IgD-negative memory B cell (primary cell): ENCODE measurements at regions not wholly inside any gene's neighbourhood (a gene's known extent, or its start where the extent isn't known, plus 50 kb on each side); places are given as distances from the start of the nearest gene placed in this dataset.
A peak's percentile ranks its signal among the peaks of the same experiment; 100 is the strongest.

ENCODE experiments used
- H3K27ac Mint-ChIP-seq, 3 donors: one replicate each; pipeline ENCODE4 v1.8.0; 2020 to 2022; ENCODE audit warnings: mild to moderate bottlenecking in 3 of 3, mixed read lengths in 3 of 3, moderate library complexity in 1 of 3
- H3K27me3 Mint-ChIP-seq: one replicate; pipeline ENCODE4 v1.8.0; 2021; ENCODE audit warnings: mixed read lengths
- H3K36me3 Mint-ChIP-seq: one replicate; pipeline ENCODE4 v1.8.0; 2020; ENCODE audit warnings: mild to moderate bottlenecking, mixed read lengths
- H3K4me1 Mint-ChIP-seq, 3 donors: one replicate each; pipeline ENCODE4 v1.8.0; 2020 to 2022; ENCODE audit warnings: mixed read lengths in 3 of 3, mild to moderate bottlenecking in 1 of 3
- H3K4me3 Mint-ChIP-seq, 4 donors: one replicate each; pipeline ENCODE4 v1.8.0; 2020 to 2022; ENCODE audit warnings: mild to moderate bottlenecking in 4 of 4, mixed read lengths in 4 of 4, moderate library complexity in 3 of 4
- H3K9me3 Mint-ChIP-seq, 3 donors: one replicate each; pipeline ENCODE4 v1.8.0; 2020 to 2021; ENCODE audit warnings: mixed read lengths in 3 of 3, mild to moderate bottlenecking in 1 of 3

GRCh38 chr4:60315586-60315985 is 884.5 kb upstream of the ADGRL3 start:
- Mint-ChIP-seq H3K36me3 (peaks cover 2% of the 10 kb centered on the region), H3K4me3 (no peak overlapping the region), H3K27ac (no peak overlapping the region), H3K4me1 (no peaks in the 10 kb centered on the region), H3K9me3 (peaks cover 0 to 13% (median 2%) of the 10 kb centered on the region in 3 donors), H3K27me3 (no peaks in the 10 kb centered on the region)

DNA sequence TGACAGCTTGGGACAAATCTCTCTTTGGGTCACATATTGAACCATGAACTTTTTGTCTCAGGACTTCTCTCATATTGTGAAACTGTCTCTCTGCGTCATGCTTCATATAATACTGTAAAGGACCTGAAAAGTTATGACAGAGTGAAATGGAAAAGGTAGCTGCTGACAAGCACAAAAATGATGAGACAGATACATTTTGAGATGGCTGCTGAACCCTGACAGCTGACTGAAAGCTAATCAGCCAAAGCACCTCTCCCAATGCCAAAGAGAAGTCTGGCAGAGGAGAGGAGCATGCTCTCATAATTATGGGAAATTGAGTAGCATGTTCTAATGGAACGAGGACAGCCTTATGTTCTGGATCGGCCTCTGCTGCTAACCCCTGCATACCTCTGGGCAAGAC is 873.4 kb upstream of the ADGRL3 start:
- H3K4me3 Mint-ChIP-seq, result no peak overlapping the region
- no peak overlapping the region for H3K27ac Mint-ChIP-seq
- H3K4me1 Mint-ChIP-seq, result no peaks in the 10 kb centered on the region
- H3K36me3 Mint-ChIP-seq, result no peaks in the 10 kb centered on the region
- no peaks in the 10 kb centered on the region for H3K27me3 Mint-ChIP-seq
- H3K9me3 Mint-ChIP-seq, result peaks cover 0 to 6% (median 2%) of the 10 kb centered on the region in 3 donors

DNA sequence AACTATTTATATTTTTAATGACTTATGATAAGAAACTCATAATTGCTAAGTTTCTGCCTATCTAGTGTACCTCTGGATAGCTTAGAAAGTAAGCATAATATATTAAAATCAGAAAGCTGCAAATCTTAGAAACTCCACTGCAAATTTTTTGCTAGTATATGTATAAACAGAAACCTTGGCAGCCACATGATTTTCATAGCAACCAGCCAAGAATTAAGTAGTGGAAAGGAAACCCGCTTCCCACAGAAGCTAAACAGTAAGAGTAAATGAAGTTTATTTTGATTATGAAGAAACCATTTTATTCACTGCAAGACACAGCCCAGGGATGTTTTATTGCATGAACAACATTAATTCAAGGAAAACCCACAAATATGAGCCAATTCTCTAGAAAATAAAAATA is 872.5 kb upstream of the ADGRL3 start:
- Mint-ChIP-seq H3K9me3 (peaks cover 0 to under 1% (median 0%) of the 10 kb centered on the region in 3 donors), H3K4me1 (no peaks in the 10 kb centered on the region), H3K36me3 (no peaks in the 10 kb centered on the region), H3K27ac (no peak overlapping the region), H3K4me3 (no peak overlapping the region), H3K27me3 (no peaks in the 10 kb centered on the region)

GRCh38 chr4:60344908-60345307 is 855.2 kb upstream of the ADGRL3 start:
- no peaks in the 10 kb centered on the region for H3K27me3 Mint-ChIP-seq
- H3K4me3 Mint-ChIP-seq, result no peak overlapping the region
- no peaks in the 10 kb centered on the region for H3K4me1 Mint-ChIP-seq
- H3K27ac Mint-ChIP-seq, result no peak overlapping the region
- H3K9me3 Mint-ChIP-seq, result peaks cover 0 to 3% (median 2%) of the 10 kb centered on the region in 3 donors
- no peaks in the 10 kb centered on the region for H3K36me3 Mint-ChIP-seq

DNA sequence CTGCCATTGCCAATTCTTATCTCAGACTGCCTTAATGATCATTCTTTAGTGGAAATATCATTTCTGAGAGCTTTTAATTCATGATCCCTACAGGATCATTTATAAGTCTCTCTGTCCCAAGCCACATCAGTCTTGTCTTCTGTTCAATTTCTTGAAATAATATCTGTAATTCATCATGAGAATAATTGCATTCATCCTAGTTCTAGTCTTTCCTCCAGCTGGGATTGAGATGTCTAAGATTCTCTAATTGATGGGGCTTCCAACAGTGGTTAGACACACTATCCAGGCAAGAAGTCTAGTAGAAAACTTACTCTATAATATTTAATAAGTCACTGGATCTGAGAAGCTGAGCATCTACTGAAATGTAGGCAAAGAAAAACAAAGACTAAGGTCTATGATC is 854.7 kb upstream of the ADGRL3 start:
- no peaks in the 10 kb centered on the region for H3K4me1 Mint-ChIP-seq
- no peak overlapping the region for H3K4me3 Mint-ChIP-seq
- no peak overlapping the region for H3K27ac Mint-ChIP-seq
- peaks cover 0 to 3% (median 2%) of the 10 kb centered on the region in 3 donors for H3K9me3 Mint-ChIP-seq
- H3K27me3 Mint-ChIP-seq, result no peaks in the 10 kb centered on the region
- no peaks in the 10 kb centered on the region for H3K36me3 Mint-ChIP-seq

DNA sequence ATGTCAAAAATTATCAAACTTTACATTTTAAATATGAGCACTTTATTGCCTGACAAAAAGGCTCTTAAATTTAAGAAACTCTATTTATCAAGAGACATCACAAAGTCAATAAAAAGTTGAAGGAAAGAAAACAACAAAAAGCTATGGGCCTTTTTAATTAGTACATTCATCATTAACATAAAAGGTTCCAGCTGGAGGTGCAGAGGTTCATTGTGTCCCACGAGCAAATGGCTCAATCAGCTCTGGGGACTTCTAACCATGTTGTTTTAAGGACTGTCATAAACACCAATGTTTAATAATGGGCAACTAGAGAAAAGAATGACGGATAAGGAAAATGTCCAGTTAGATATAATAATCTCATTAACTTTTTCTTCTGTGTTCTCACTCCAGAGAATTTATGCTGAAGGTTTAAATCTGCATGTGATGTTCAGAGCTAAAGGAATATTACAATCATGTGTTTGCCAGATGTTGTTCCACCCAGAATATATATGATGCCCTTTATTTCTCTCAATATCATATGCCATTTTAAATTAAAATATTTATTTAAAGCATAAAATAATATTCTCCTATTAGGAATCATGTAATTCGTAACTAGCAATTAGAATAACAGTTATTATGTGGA is 840.3 kb upstream of the ADGRL3 start:
- Mint-ChIP-seq H3K9me3 (peaks cover 0 to 10% (median 2%) of the 10 kb centered on the region in 3 donors), H3K27me3 (no peaks in the 10 kb centered on the region), H3K4me1 (no peaks in the 10 kb centered on the region), H3K27ac (no peak overlapping the region), H3K4me3 (no peak overlapping the region), H3K36me3 (no peaks in the 10 kb centered on the region)

DNA sequence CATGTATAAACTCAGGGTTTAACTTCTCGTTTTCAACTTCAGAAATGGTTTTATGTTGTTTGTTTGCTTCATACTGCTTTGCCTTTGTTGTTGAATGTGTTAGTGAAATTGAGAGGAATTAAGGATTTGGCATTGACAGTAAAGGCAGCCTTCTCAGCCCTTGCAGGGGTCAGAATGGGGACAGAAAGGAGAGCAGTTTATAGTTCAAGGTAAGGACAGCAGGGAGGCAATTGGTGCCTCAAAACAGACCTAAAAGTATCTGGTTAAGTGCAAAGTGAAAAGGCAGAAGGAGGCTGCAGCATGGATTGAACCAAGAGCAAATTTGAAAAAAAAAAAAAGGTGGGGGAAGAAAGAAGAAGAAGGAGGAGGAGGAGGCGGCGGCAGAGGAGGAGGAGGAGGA is 835.0 kb upstream of the ADGRL3 start:
- peaks cover 2 to 13% (median 3%) of the 10 kb centered on the region in 3 donors for H3K9me3 Mint-ChIP-seq
- no peak overlapping the region for H3K27ac Mint-ChIP-seq
- H3K4me1 Mint-ChIP-seq, result no peaks in the 10 kb centered on the region
- H3K27me3 Mint-ChIP-seq, result no peaks in the 10 kb centered on the region
- H3K36me3 Mint-ChIP-seq, result no peaks in the 10 kb centered on the region
- peak overlapping the region in 1 of 4 donors; percentile 25 for H3K4me3 Mint-ChIP-seq

DNA sequence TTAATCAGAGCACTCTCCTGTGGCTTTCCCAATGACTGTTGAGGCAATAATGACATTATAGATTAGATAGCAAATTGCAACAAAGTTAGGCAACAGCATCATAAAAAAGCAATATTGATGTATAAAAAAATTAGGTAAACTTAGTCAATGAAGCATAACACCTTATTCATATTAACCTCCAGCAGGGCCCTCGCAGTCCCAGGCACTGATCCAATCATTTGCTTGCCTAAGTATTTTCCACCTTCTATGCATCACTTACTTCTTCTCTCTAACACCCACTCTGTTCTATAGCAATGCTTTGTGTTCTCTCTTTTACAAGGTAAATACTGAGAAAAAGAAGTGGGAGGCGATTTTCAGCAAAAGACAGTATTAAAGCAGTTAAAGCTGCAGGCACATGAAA is 833.5 kb upstream of the ADGRL3 start:
- Mint-ChIP-seq H3K27me3 (no peaks in the 10 kb centered on the region), H3K36me3 (no peaks in the 10 kb centered on the region), H3K9me3 (peaks cover 2 to 7% (median 3%) of the 10 kb centered on the region in 3 donors), H3K27ac (no peak overlapping the region), H3K4me1 (no peaks in the 10 kb centered on the region), H3K4me3 (no peak overlapping the region)

GRCh38 chr4:60368986-60369385 is 831.1 kb upstream of the ADGRL3 start:
- H3K36me3 Mint-ChIP-seq, result no peaks in the 10 kb centered on the region
- H3K27ac Mint-ChIP-seq, result no peak overlapping the region
- H3K9me3 Mint-ChIP-seq, result peaks cover 2 to 12% (median 8%) of the 10 kb centered on the region in 3 donors
- no peaks in the 10 kb centered on the region for H3K4me1 Mint-ChIP-seq
- no peak overlapping the region for H3K4me3 Mint-ChIP-seq
- H3K27me3 Mint-ChIP-seq, result no peaks in the 10 kb centered on the region

DNA sequence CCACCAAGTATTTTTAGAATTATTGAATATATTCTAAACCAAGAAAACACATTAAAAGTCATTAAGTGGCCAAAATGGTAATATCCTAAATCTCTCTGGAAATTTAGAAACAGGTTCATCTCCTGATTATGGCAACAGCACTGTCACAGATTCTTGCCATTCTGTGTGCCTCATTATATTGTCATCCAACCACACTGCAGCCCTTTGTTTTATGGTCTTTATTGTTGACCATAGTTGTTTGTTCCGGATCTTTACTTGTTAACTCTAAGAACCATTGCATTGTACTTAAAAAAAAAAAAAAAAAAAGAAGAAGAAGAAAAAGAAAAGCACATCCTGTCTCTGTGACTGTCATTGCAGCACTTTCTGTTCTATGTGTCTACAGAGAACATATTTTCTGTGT is 822.1 kb upstream of the ADGRL3 start:
- Mint-ChIP-seq H3K27me3 (no peaks in the 10 kb centered on the region), H3K4me1 (no peaks in the 10 kb centered on the region), H3K9me3 (peaks cover 2 to 9% (median 7%) of the 10 kb centered on the region in 3 donors), H3K4me3 (no peak overlapping the region), H3K36me3 (no peaks in the 10 kb centered on the region), H3K27ac (no peak overlapping the region)

DNA sequence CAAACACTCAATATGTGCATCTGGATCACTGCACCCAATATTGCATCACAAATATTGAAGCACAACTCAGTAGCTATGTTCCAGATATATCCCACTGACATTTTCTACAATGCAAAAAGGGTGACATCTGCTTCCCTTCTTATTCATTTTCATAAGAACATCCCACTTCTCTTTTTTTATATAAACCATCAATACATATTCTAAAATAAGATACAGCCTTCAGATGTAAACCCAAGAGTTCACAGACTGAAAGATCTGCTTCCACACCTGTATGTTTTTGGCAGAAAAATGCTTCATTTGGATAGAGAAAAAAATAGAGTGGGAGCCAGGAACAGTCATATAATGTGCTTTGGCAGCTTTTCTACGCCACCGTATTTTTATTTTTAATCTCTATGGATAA is 815.6 kb upstream of the ADGRL3 start:
- Mint-ChIP-seq H3K27ac (no peak overlapping the region), H3K36me3 (no peaks in the 10 kb centered on the region), H3K9me3 (peaks cover 4 to 13% (median 5%) of the 10 kb centered on the region in 3 donors), H3K4me3 (no peak overlapping the region), H3K27me3 (no peaks in the 10 kb centered on the region), H3K4me1 (no peaks in the 10 kb centered on the region)

DNA sequence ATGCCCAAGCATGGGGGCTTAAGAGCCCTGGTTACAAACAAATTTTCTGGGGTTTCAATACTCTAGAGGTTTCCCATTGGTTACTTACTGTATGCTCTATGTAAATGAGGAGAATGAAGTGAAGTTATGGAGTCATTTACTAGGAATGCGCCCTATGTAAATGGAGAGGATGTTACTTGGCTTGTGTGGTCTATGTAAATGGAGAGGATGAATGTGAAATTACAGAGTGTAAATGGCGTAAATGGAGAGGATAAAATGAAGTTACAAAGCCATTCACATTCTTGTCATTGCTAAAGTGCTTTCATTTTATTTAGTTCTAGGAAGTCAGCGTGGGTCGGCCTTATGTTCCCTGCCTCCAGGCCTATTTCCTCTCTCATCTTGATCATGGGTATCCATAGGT is 810.5 kb upstream of the ADGRL3 start:
- H3K4me3 Mint-ChIP-seq, result no peak overlapping the region
- H3K27ac Mint-ChIP-seq, result no peak overlapping the region
- peaks cover 2 to 7% (median 3%) of the 10 kb centered on the region in 3 donors for H3K9me3 Mint-ChIP-seq
- no peaks in the 10 kb centered on the region for H3K4me1 Mint-ChIP-seq
- H3K27me3 Mint-ChIP-seq, result no peaks in the 10 kb centered on the region
- no peaks in the 10 kb centered on the region for H3K36me3 Mint-ChIP-seq

- no peak overlapping the region for H3K4me3 Mint-ChIP-seq
- no peaks in the 10 kb centered on the region for H3K36me3 Mint-ChIP-seq
- H3K27ac Mint-ChIP-seq, result no peak overlapping the region
- H3K27me3 Mint-ChIP-seq, result no peaks in the 10 kb centered on the region
- no peaks in the 10 kb centered on the region for H3K4me1 Mint-ChIP-seq
- peaks cover 1 to 9% (median 2%) of the 10 kb centered on the region in 3 donors for H3K9me3 Mint-ChIP-seq
Observed at GRCh38 chr4:60396341-60397049, 803.6 kb upstream of the ADGRL3 start.

- no peaks in the 10 kb centered on the region for H3K36me3 Mint-ChIP-seq
- peaks cover 1 to 8% (median 5%) of the 10 kb centered on the region in 3 donors for H3K9me3 Mint-ChIP-seq
Observed at GRCh38 chr4:60400593-60400992, 799.5 kb upstream of the ADGRL3 start.

DNA sequence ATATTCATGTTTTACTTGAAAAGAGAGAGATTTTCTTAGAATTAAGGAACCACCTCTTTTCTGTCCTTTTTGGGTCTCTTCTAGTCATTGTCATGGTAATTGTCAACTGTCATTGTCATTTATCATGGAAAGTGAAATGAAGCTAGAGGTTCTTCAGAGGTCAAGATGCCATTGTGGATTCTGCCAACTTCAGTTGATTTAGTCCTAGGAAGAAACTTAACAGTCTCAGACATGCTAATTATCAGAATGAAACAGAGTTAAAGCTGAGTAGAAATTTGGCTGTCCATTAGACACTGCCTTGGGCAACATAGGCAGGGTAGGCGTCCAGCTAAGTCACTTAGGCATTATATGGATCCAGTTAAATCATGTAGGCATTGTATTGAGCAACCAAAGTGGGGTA is 796.1 kb upstream of the ADGRL3 start:
- peaks cover 2 to 16% (median 6%) of the 10 kb centered on the region in 3 donors for H3K9me3 Mint-ChIP-seq
- H3K27ac Mint-ChIP-seq, result no peak overlapping the region
- no peaks in the 10 kb centered on the region for H3K36me3 Mint-ChIP-seq
- no peak overlapping the region for H3K4me3 Mint-ChIP-seq
- no peaks in the 10 kb centered on the region for H3K27me3 Mint-ChIP-seq
- H3K4me1 Mint-ChIP-seq, result no peaks in the 10 kb centered on the region

More at GRCh38 chr4:60400593-60400992, 799.5 kb upstream of the ADGRL3 start:
- no peak overlapping the region for H3K4me3 Mint-ChIP-seq
- H3K27ac Mint-ChIP-seq, result no peak overlapping the region
- no peaks in the 10 kb centered on the region for H3K27me3 Mint-ChIP-seq
- no peaks in the 10 kb centered on the region for H3K4me1 Mint-ChIP-seq

DNA sequence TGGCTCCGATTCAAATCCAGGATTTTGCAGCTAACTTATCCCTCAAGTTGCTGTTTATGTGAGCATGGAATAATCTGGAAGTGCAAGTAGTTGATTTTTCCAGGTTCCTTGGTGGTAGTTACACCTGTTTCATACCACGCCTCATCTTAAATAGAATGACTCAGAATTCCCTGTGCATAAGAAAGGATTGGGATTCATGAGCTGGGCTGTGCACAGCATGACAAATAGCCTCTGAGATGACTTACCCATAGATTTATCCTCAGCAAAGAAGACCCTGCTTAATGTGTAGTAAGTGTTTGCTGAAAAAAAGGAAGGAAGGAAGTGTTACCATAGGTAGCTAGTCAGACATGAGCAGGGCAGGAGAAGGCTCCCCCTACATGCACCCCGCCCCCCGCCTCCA is 777.7 kb upstream of the ADGRL3 start:
- Mint-ChIP-seq H3K4me3 (no peak overlapping the region), H3K36me3 (no peaks in the 10 kb centered on the region), H3K4me1 (peaks cover 0 to 1% (median 0%) of the 10 kb centered on the region in 3 donors), H3K27me3 (no peaks in the 10 kb centered on the region), H3K27ac (no peak overlapping the region), H3K9me3 (peaks cover 4 to 17% (median 6%) of the 10 kb centered on the region in 3 donors)
